GM19438 (cell line): ENCODE measurements at regions not wholly inside any gene's neighbourhood (a gene's known extent, or its start where the extent isn't known, plus 50 kb on each side); places are given as distances from the start of the nearest gene placed in this dataset.
"Not testable (repeated sequence)": the region's sequence is repeated elsewhere in the genome, so short reads cannot be mapped to it uniquely, and the experiment has no call there.

Experiments
- ATAC-seq: cut with Tn5 transposase; IDR thresholded peaks from one replicate; pipeline ENCODE4 v1.9.1; 2021; ENCODE audit warnings: low read depth; ENCODE audit not compliant: unreplicated experiment

DNA sequence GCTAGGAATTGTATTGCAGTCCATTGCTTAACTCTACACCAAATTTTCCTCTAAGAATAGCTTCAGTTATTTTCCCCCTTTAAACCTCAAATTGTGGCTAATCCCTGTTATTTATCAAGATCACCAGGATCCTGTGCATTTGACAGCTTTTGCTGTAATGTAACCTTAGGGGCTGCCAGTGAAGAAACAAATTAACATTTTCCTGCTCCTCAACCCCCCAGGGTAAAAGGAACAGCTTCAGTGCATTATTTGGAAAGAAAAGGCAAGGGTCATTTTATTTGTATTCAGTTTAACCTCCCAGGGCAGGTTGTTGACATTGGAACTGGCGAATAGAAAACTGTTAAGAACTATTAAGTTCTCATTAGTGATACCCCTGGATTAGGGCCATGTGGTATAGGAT lies 57.0 kb downstream of the PCDH20 start:
- ATAC-seq, result no peak

DNA sequence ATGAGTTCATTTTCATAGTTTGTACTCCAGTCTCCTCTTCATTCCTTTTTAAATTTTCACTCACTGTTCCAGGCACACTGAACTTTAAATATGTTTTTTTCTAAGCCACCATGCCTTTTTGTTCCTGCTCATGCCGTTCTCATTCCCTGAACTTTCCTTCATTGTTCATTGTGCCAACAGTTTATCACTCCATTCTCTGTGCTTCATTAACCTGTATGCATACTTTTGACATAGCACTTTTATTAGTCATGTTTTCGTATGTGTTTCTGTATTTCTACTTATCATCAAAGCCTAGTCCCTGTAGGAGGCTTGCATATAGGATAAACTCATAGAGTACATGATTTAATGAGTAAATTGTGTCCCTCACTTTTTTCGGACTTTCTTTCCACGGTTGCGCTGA lies 65.3 kb downstream of the PCDH20 start:
- ATAC-seq, result no peak

- no peak for ATAC-seq
These were observed 76.5 kb downstream of the PCDH20 start for GRCh38 chr13:61339054-61339621.

GRCh38 chr13:61316647-61317046 lies 99.0 kb downstream of the PCDH20 start:
- ATAC-seq, result no peak

DNA sequence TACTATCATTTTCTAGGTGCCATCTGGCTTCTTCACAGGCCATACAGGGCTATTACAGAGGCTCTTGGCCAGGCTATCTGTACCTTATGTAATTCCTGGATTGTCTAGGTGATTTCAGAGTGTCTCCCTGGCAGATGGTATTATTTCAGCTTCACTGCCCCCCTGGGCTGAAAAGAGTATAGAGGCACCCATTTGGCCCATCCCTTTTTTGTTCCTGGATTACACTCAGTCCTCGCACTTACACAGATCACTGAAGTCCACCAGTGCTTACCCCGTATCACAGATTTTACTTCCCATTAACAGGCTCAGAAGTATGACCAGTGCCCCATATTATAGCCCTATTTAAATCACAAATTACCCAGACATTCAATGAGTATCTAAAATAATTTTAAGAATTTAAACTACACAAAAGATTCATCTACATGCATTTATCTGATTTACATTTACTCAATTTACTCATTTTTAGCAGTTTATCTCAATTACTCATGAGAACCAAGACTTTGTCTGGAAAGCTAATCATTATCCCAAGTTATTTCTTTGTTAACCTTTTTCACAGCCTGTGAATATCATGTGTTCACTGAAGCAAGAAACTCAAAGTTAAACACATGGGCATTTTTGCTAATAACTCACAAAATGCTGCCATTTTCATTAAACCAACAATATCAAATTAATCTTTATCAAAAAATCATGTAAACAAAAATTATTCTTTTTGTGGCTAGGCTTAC lies 121.0 kb downstream of the PCDH20 start:
- ATAC-seq, result no peak

GRCh38 chr13:61286148-61286745 lies 129.4 kb downstream of the PCDH20 start:
- no peak for ATAC-seq

GRCh38 chr13:61277586-61278276 lies 137.9 kb downstream of the PCDH20 start:
- ATAC-seq, result no peak

- ATAC-seq, result no peak
These were observed 138.6 kb downstream of the PCDH20 start for GRCh38 chr13:61277088-61277487.

DNA sequence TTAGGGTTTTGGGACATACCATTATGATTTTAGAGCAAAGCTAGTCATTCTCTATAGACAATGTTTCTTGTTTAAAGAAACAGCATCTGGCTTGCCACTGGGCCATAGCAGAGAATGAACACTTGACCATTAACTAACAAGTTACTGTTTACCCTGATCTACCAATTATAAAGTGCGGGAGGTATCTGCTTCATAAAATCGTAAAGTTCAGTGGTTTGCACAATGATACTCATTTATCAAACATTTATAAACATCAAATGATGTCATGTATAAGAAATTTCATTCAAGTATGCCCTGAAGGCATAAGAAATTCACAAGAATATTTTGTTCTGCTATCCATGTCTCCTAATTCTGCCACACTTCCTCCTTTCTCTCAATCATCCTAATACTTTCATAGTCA lies 139.2 kb downstream of the PCDH20 start:
- ATAC-seq, result no peak

- no peak for ATAC-seq
These were observed 139.9 kb downstream of the PCDH20 start for GRCh38 chr13:61275736-61276135.

DNA sequence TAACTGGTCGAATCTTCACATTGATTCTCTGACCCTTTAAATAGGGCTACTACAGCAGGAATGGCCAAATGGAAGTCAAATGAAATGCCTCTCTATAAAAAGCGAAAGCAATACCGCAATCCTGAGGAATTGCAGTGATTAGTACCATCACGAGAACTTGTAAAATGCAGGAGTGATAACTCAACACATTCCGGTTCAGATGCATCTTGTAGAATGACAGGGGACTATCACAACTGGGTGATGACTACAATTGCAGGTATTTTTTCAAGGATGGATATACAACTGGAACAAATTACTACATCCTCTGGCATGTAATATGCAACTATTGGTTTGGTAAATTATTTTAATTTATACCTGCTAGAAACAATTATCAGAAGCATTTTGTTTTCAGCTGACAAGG lies 140.4 kb downstream of the PCDH20 start:
- no peak for ATAC-seq

DNA sequence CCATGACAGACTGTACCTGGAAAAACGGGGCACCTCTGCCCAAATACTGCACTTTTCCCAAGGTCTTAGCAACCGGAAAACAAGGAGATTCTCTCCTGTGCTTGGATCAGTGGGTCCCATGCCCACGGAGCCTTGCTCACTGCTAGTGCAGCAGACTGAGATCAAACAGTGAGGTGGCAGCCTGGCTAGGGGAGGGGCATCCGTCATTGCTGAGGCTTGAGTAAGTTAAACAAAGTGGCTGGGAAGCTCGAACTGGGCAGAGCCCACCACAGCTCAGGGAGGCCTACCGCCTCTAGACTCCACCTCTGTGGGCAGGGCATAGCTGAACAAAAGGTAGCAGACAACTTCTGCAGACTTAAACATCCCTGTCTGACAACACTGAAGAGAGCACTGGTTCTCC lies 148.8 kb downstream of the PCDH20 start:
- not testable (repeated sequence) for ATAC-seq

- ATAC-seq, result no peak
These were observed 153.7 kb downstream of the PCDH20 start for GRCh38 chr13:61261746-61262472.

DNA sequence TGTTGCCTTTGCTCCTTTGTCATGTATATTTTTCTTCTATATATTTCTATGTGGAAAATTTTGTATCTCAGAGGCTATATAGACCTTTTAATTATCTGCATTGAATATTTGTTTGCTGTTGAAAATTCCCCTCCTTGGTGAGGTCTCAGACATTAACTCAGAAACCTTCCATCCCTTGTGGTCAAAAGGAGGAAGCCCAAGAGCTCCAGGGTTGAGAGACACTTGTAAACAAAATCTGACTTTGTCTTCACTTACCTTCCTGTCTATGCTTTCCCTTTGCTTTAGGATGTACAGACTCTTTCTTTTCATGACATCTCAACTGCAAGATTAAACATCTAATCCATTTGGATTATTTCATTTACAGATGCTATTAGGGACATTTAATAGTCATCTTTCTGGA lies 157.5 kb downstream of the PCDH20 start:
- no peak for ATAC-seq

- ATAC-seq, result no peak
These were observed 160.4 kb downstream of the PCDH20 start for GRCh38 chr13:61255040-61255796.

DNA sequence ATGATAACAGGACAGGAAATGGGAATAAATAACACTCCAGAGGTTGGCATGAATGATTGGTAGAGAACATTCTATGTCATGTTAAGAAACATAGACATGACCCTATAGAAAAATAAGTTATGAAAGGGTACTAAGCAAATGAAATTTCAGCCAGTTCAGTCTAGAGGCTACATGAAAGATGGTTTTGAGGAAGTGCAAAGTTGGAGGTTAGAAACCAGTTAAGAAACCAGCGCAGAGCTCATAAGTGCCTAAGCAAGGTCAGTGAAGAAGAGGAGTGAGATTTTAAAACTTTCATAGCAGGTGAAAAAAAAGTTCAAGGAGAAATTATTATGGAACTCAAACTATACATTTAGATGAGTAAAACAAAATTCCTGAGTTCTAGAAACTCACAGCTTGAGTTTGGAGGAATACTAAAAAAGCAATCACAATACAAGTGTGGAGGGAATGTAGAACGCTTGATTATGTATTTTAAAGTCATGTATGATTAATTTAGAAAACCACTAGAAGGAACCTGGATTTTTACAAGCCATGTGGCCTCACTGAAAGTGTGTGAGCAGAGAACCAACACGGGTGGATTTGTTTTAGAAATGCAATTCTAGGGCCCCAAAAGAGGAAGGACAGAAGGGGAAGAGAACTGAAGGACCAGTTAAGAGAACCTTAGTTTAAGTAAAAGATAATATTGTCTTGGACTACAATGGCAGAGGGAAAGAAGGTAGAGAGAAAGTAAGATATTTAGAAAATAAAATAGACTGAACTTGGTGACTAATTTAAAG lies 162.4 kb downstream of the PCDH20 start:
- ATAC-seq, result no peak

DNA sequence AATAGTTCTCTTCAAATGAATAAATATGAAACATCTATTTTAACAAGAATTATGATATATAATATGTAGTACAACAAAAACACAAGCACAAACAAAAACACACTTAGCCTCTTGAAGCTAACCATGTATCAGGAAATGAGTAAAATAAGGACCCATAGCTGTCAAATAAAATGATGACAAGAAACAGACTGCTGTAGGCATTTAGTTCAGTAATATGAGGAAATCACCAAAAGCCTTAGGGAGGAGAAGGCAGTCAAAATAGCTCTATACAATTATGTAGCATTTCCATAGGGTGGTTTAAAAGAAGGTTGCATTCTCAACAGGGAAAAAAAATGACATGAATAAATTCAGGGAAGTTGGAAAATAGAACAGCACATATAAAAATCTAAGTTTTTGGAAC lies 163.4 kb downstream of the PCDH20 start:
- no peak for ATAC-seq

DNA sequence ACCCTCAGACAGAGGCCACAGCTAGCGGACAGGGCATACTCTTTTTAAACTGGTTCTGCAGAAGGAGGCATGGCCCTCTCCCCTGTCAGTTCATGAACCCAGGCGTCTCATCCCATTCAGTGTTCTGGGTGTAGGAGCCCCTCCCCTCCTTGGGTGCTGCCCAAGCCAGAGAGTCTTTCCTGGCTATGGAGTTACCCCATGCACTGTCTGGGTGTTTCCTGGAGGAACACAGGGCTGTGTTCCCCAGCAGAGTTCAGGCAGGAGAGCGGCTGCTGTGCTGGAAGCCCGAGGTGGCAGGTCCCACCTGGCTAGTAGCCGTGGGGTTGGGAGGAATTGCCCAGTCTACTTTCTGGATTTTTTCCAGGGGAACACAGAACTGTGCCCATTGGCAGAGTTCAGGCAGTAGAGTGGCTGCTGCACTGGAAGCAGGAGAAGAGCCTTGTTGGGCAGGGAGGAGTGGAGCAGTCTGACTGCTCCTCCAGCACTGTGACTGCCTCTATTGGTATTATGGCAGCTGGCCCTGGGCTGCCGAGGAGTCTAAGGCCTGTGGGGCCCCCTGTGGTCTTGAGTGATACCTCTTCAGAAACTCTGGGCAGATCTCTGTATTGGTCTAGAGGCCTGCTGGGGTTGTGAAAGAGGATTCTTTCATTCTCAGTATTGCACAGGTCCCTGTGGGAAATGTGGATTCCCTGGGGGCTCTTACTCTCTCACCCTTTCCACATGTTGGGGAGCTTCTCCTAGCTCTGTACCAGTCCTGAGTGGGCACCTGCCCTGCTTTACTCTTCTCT lies 168.3 kb downstream of the PCDH20 start:
- no peak for ATAC-seq

- ATAC-seq, result no peak
These were observed 169.3 kb downstream of the PCDH20 start for GRCh38 chr13:61246351-61246750.
